Endothelial cell of umbilical vein (primary cell): ENCODE measurements at regions not wholly inside any gene's neighbourhood (a gene's known extent, or its start where the extent isn't known, plus 50 kb on each side); places are given as distances from the start of the nearest gene placed in this dataset.

Experiments used
- BruUV-seq: library from RNA; stranded (reverse); fragments of 400-500 nt; replicated peaks from 2 replicates; lab custom pipeline; 2021; lab: Mats Ljungman, UMichigan
- CTCF ChIA-PET: fragments of 300-600, 350-600 bp; sonication (Branson Sonifier 250); formaldehyde crosslinking; loops from one replicate; lab custom pipeline; 2021; ENCODE audit warnings: antibody characterized with exemption, inconsistent platforms; lab: Charles Lee
- POLR2A ChIA-PET: fragments of 300-600, 350-600 bp; sonication (Branson Sonifier 250); formaldehyde crosslinking; loops from one replicate; lab custom pipeline; 2021; ENCODE audit warnings: antibody characterized with exemption, inconsistent platforms; lab: Charles Lee
- DNase-seq: peaks from one replicate; pipeline ENCODE4 v3.0.0-alpha.2; 2011; ENCODE audit warnings: low read depth, low spot score
- FAIRE-seq: peaks from 2 replicates; lab custom pipeline; 2011; peaks lifted over from hg19 to GRCh38; lab: Jason Lieb, UNC
- H2AFZ ChIP-seq: 2 replicates; pipeline ENCODE4 v1.6.0; 2012; ENCODE audit warnings: low read depth, low read length, control low read depth, inconsistent platforms
- H3K27ac ChIP-seq: 2 replicates; pipeline ENCODE4 v1.5.1; 2011; ENCODE audit warnings: low read depth, mild to moderate bottlenecking, control low read depth, low read length, moderate library complexity; ENCODE audit not compliant: insufficient read depth
- H3K27me3 ChIP-seq, 2 experiments: 2 replicates each; pipeline versions ENCODE4 v1.6.0 to v1.6.1; 2011; ENCODE audit warnings: low read length in 2 of 2, mixed read lengths in 1 of 2; ENCODE audit not compliant: control insufficient read depth in 2 of 2, insufficient read depth in 2 of 2
- H3K36me3 ChIP-seq, 2 experiments: 2 replicates in 1 of 2; 3 replicates in 1 of 2; pipeline ENCODE4 v1.5.1; 2011; ENCODE audit warnings: low read length in 2 of 2, mild to moderate bottlenecking in 1 of 2, moderate library complexity in 1 of 2; ENCODE audit not compliant: control insufficient read depth in 2 of 2, insufficient read depth in 2 of 2; ENCODE audit errors: extremely low read depth in 1 of 2
- H3K4me1 ChIP-seq: 3 replicates; pipeline ENCODE4 v1.5.1; 2011; ENCODE audit warnings: mild to moderate bottlenecking, low read length; ENCODE audit not compliant: control insufficient read depth, insufficient read depth; ENCODE audit errors: extremely low read depth
- H3K4me2 ChIP-seq: 2 replicates; pipeline ENCODE4 v1.6.1; 2011; ENCODE audit warnings: low read length, control low read depth, mixed read lengths; ENCODE audit not compliant: insufficient read depth
- H3K4me3 ChIP-seq, 3 experiments: fragments of 200-600 bp in 1 of 3; sonication (generic), shearing (Covaris generic) in 1 of 3; replicated peaks in 1 of 3; 2 replicates each; pipeline ENCODE4 v1.5.1; 2011 to 2016; ENCODE audit warnings: control low read depth in 3 of 3, low read length in 3 of 3, mild to moderate bottlenecking in 2 of 3, inconsistent platforms in 1 of 3, low read depth in 1 of 3, moderate library complexity in 1 of 3; ENCODE audit not compliant: insufficient read depth in 1 of 3
- H3K79me2 ChIP-seq: 2 replicates; pipeline ENCODE4 v1.6.0; 2012; ENCODE audit warnings: low read length, inconsistent platforms; ENCODE audit not compliant: control insufficient read depth, insufficient read depth
- H3K9ac ChIP-seq: replicated peaks from 2 replicates; pipeline ENCODE3; 2011; ENCODE audit warnings: low read length, control low read depth; ENCODE audit not compliant: insufficient read depth; ENCODE audit errors: extremely low read depth
- H3K9me1 ChIP-seq: replicated peaks from 3 replicates; pipeline ENCODE4 v1.6.0; 2011; ENCODE audit warnings: mild to moderate bottlenecking, low read length; ENCODE audit not compliant: control insufficient read depth, insufficient read depth; ENCODE audit errors: extremely low read depth
- H3K9me3 ChIP-seq: replicated peaks from 2 replicates; pipeline ENCODE4 v1.5.1; 2012; ENCODE audit warnings: low read length, inconsistent platforms; ENCODE audit not compliant: control insufficient read depth, insufficient read depth
- H4K20me1 ChIP-seq: replicated peaks from 2 replicates; pipeline ENCODE3; 2011; ENCODE audit warnings: mild to moderate bottlenecking, low read length; ENCODE audit not compliant: control insufficient read depth, insufficient read depth; ENCODE audit errors: extremely low read depth
- CTCF ChIP-seq, 2 donors: IDR thresholded peaks; 1 replicate in 1 of 2; 2 replicates in 1 of 2; pipeline ENCODE4 v1.5.1; 2011; ENCODE audit warnings: low read length in 2 of 2, mild to moderate bottlenecking in 2 of 2, moderate library complexity in 2 of 2, control low read depth in 1 of 2, inconsistent platforms in 1 of 2, low read depth in 1 of 2; ENCODE audit not compliant: insufficient read depth in 1 of 2; ENCODE audit errors: extremely low read depth in 1 of 2
- EZH2 ChIP-seq: IDR thresholded peaks from 2 replicates; pipeline ENCODE4 v1.6.1; 2012; ENCODE audit warnings: borderline replicate concordance, low read depth, mild to moderate bottlenecking, moderate library complexity, low read length, inconsistent platforms; ENCODE audit not compliant: severe bottlenecking
- MAX ChIP-seq: IDR thresholded peaks from 2 replicates; pipeline ENCODE4 v1.6.1; 2011; ENCODE audit not compliant: insufficient read depth, insufficient read length
- MYC ChIP-seq: IDR thresholded peaks from one replicate; pipeline ENCODE4 v1.6.1; 2011; ENCODE audit warnings: mild to moderate bottlenecking, low read depth, low read length
- POLR2A ChIP-seq: IDR thresholded peaks from 2 replicates; pipeline ENCODE4 v1.6.1; 2012; ENCODE audit warnings: low read depth, mild to moderate bottlenecking, control low read depth, low read length
- dilution Hi-C: fragments of 300-500 bp; cut with MboI; formaldehyde crosslinking; loops from one replicate; pipeline ENCODE4 v1.15.0; 2019; ENCODE audit warnings: low sequenced_read_pairs; ENCODE audit not compliant: extremely low pct_ligation_motif_present
- intact Hi-C: fragments of 100-400 bp; cut with micrococcal nuclease; formaldehyde crosslinking; loops from one replicate; pipeline ENCODE4 v1.10.0; 2022

- CTCF ChIA-PET: no interaction called here
Observed at GRCh38 chr12:131263626-131264025, 309.9 kb downstream of the ADGRD1 start.

More at GRCh38 chr12:131263626-131264025, 309.9 kb downstream of the ADGRD1 start:
- no peak for TF ChIP-seq MYC
- no peak for TF ChIP-seq MAX
- no peak for TF ChIP-seq POLR2A
- no peak for TF ChIP-seq EZH2
- no peak for TF ChIP-seq CTCF (IDR thresholded peaks at IDR 0.05; ENCODE audit: extremely low read depth in 1 of 2, insufficient read depth in 1 of 2, low read depth in 1 of 2, low read length in 2 of 2)
- no peaks in the 10 kb centered on the region for H3K27me3 ChIP-seq
- intact Hi-C loops (no loop called here), dilution Hi-C loops (no loop called here)
- POLR2A ChIA-PET: no interaction called here
- no peaks in the 10 kb centered on the region for H3K9me1 ChIP-seq
- no peaks in the 10 kb centered on the region for H3K9me3 ChIP-seq
- DNase-seq: no peak
- no peak overlapping the region for H3K9ac ChIP-seq
- H3K79me2 ChIP-seq: no peaks in the 10 kb centered on the region
- H3K4me2 ChIP-seq: no peak overlapping the region
- H3K4me1 ChIP-seq: no peaks in the 10 kb centered on the region
- no peak overlapping the region for H3K27ac ChIP-seq
- H4K20me1 ChIP-seq: no peaks in the 10 kb centered on the region
- no peaks in the 10 kb centered on the region for H3K36me3 ChIP-seq
- no peak overlapping the region for H2AFZ ChIP-seq
- no TSS peak for BruUV-seq
- FAIRE-seq: no peak
- no peak overlapping the region for H3K4me3 ChIP-seq
